Omental fat pad (tissue), 3 donors: ENCODE measurements at regions not wholly inside any gene's neighbourhood (a gene's known extent, or its start where the extent isn't known, plus 50 kb on each side); places are given as distances from the start of the nearest gene placed in this dataset.

ENCODE experiments used
- ATAC-seq: fragments of 150-250 bp; one replicate; pipeline ENCODE4 v1.9.1; 2016; ENCODE audit warnings: mild to moderate bottlenecking, moderate library complexity; ENCODE audit not compliant: low FRiP score
- DNase-seq: peaks from one replicate; pipeline ENCODE4 v3.0.0-alpha.2; 2019; ENCODE audit warnings: low spot score
- CTCF ChIP-seq, 3 donors: fragments of 450-650 bp; IDR thresholded peaks; one replicate each; pipeline ENCODE4 v1.5.1; 2016 to 2017; ENCODE audit warnings: antibody characterized with exemption in 3 of 3, mild to moderate bottlenecking in 3 of 3, moderate library complexity in 2 of 3

GRCh38 chr4:184293552-184293951 lies 75.9 kb upstream of the ENPP6 start:
- no peak for ATAC-seq

DNA sequence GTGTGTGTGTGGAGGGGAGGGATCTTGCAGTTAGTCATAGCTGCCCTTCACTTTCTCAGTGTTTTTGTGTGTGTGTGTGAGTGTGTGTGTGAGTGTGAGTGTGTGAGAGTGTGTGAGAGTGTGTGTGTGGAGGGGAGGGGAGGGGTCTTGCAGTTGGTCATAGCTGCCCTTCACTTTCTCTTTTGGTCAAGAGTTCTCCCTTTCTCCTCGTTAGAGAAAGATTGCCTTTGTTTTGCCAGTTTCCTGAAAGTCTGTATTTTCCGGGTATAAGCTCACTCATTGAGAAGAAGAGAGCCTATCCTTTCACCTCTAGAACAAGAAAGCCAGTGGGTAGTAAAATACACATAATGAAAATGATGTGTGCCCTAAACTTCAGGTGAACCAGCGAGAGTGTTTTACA lies 75.2 kb upstream of the ENPP6 start:
- no peak for ATAC-seq
- DNase-seq = no peak
- TF ChIP-seq CTCF (IDR thresholded peaks at IDR 0.05) = no peak

More at GRCh38 chr4:184293552-184293951, 75.9 kb upstream of the ENPP6 start:
- no peak for DNase-seq
- TF ChIP-seq CTCF (IDR thresholded peaks at IDR 0.05) = no peak

DNA sequence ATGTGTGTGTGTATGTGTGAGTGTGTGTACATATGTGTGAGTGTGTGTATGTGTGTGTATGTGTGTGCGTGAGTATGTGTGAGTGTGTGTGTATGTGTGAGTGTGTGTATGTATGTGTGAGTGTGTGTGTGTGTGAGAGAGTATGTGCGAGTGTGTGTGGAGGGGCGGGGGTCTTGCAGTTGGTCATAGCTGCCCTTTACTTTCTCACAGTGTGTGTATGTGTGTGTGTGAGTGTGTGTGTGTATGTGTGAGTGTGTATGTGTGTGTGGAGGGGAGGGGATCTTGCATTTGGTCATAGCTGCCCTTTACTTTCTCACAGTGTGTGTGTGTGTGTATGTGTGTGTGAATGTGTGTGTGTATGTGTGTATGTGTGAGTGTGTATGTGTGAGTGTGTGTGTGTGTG lies 74.8 kb upstream of the ENPP6 start:
- no peak for DNase-seq
- no peak for TF ChIP-seq CTCF (IDR thresholded peaks at IDR 0.05)
- ATAC-seq = no peak

DNA sequence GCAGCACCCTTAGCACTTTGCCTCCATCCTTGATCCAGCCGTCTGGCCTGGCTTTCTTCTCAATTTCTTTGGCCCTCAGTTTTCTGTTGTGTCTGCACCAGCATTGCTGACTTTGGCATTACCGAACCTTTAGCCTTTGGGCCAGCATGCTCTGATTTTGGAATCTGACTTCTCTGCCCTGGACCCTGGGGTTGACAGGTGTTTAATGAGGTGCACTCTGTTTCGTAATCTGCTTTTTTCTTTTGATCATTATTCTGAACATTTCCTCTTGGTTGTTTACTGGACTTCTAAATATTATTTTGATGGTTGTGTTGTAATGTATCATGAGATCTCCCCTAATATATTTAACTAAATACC lies 71.5 kb upstream of the ENPP6 start:
- DNase-seq = no peak
- no peak for TF ChIP-seq CTCF (IDR thresholded peaks at IDR 0.05)
- no peak for ATAC-seq

DNA sequence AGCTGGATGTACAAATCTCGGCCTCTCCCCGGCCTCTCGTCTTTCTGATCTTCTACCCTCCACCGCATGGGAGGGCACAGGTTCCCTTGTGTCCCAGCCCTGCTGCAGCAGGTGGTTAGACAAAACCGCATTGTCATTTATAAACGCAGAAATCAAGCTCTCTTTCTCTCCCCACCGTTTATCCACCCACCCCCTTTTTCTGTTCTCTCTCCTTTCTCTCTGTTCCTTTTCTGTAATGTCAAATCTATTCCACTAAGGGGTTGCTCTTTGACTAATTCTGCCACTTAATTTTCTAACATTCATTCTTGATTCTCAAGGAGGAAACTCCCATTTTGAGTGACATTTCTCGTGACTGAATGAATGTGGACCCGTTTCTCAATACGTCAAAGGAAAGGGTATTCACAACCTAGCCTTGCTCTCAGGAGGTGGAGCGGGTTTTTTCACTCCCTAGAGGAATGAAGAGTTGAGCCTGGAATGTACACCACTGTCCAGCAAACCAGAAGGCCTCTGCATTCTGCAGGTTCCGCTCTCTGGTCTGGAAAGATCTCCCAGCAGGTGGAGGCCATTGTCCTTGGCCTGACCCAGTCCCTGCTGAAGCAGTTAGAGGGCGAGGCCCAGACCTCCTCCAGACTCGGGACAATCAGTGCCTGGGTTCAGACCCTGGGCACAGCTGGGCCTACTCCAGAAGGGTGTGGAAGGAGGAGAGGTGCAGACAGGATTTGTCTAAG lies 70.9 kb upstream of the ENPP6 start:
- ATAC-seq (no peak), DNase-seq (no peak)
- no peak for TF ChIP-seq CTCF (IDR thresholded peaks at IDR 0.05)

DNA sequence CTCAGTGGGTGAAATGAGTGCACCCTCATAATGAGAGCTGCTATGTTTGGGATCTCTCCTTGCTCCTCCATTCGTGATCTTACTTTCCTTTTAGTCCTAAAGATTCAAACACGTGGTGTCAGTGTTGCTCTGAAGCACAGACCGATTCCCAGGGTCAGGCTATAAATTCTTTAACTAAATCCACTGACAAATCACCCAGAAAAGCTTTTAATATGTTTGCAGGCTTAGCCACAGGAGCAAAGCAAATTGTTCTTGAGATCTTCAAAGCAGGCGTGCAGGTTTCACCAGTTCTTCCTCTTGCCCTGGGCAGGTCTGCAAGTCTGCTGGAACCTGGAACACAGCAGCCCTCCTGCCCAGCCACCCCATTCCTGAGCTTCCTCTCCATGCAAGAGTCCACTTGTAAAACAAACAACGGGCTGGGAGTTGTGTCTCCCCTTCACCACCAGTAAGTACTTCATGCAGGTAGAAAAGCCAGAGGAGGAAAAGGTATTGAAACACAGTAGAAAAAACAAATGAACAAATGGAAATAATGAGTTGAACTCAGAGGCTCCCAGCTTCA lies 70.1 kb upstream of the ENPP6 start:
- ATAC-seq (peak; percentile 74), DNase-seq (no peak)
- no peak for TF ChIP-seq CTCF (IDR thresholded peaks at IDR 0.05)

GRCh38 chr4:184286358-184286757 lies 68.7 kb upstream of the ENPP6 start:
- ATAC-seq (no peak), DNase-seq (no peak)
- no peak for TF ChIP-seq CTCF (IDR thresholded peaks at IDR 0.05)
